GM23338 (cell line): ENCODE measurements at regions not wholly inside any gene's neighbourhood (a gene's known extent, or its start where the extent isn't known, plus 50 kb on each side); places are given as distances from the start of the nearest gene placed in this dataset.

Source experiments
- ATAC-seq: fragments of 200-7000 bp; cut with Tn5 transposase; 3 replicates; pipeline ENCODE4 v1.9.1; 2020
- DNase-seq: peaks from one replicate; pipeline ENCODE4 v3.0.0-alpha.2; 2015; ENCODE audit warnings: low spot score
- H2AFZ ChIP-seq: fragments of 200-600 bp; sonication (generic); 2 replicates; pipeline ENCODE4 v1.8.0; 2016; ENCODE audit warnings: antibody characterized with exemption, mild to moderate bottlenecking, moderate library complexity
- H3F3A ChIP-seq: fragments of 200-600 bp; sonication (generic); replicated peaks from 2 replicates; pipeline ENCODE4 v1.8.0; 2017; ENCODE audit warnings: antibody characterized with exemption, mixed run types, low read depth
- H3K27ac ChIP-seq: fragments of 200-600 bp; sonication (generic); 2 replicates; pipeline ENCODE4 v1.6.1; 2016; ENCODE audit warnings: low read depth
- H3K27me3 ChIP-seq: fragments of 200-600 bp; sonication (generic); 2 replicates; pipeline ENCODE4 v1.8.0; 2016; ENCODE audit warnings: mild to moderate bottlenecking, mixed run types, moderate library complexity; ENCODE audit not compliant: insufficient read depth
- H3K36me3 ChIP-seq: fragments of 200-600 bp; sonication (generic); 2 replicates; pipeline ENCODE4 v1.8.0; 2016; ENCODE audit warnings: mild to moderate bottlenecking; ENCODE audit not compliant: insufficient read depth
- H3K4me1 ChIP-seq: fragments of 200-600 bp; sonication (generic); 2 replicates; pipeline ENCODE4 v1.8.0; 2016; ENCODE audit warnings: mild to moderate bottlenecking, moderate library complexity; ENCODE audit not compliant: insufficient read depth
- H3K4me2 ChIP-seq: fragments of 200-600 bp; sonication (generic); 2 replicates; pipeline ENCODE4 v1.7.1; 2017; ENCODE audit warnings: mixed run types
- H3K4me3 ChIP-seq: fragments of 200-600 bp; sonication (generic); 2 replicates; pipeline ENCODE4 v1.6.1; 2016; ENCODE audit warnings: mixed run types
- H3K79me2 ChIP-seq: fragments of 200-600 bp; sonication (generic); replicated peaks from 2 replicates; pipeline ENCODE4 v1.8.0; 2017; ENCODE audit warnings: mild to moderate bottlenecking; ENCODE audit not compliant: insufficient read depth
- H3K9me2 ChIP-seq: fragments of 200-600 bp; sonication (generic); 2 replicates; pipeline ENCODE4 v1.8.0; 2017; ENCODE audit not compliant: insufficient read depth
- H4K20me1 ChIP-seq: fragments of 200-600 bp; sonication (generic); replicated peaks from 2 replicates; pipeline ENCODE4 v1.8.0; 2017; ENCODE audit warnings: mild to moderate bottlenecking; ENCODE audit not compliant: insufficient read depth
- H3K27ac Mint-ChIP-seq: 2 replicates; pipeline ENCODE4 v1.8.0; 2020; ENCODE audit warnings: inconsistent platforms, mild to moderate bottlenecking, moderate library complexity, mixed read lengths
- H3K27me3 Mint-ChIP-seq: 3 replicates; pipeline ENCODE4 v1.8.0; 2022; ENCODE audit warnings: low read depth, mild to moderate bottlenecking, moderate library complexity, mixed read lengths, inconsistent platforms; ENCODE audit not compliant: insufficient read depth, poor library complexity
- H3K36me3 Mint-ChIP-seq: 3 replicates; pipeline ENCODE4 v1.8.0; 2021; ENCODE audit warnings: low read depth, mild to moderate bottlenecking, inconsistent platforms, moderate library complexity, mixed read lengths
- H3K4me1 Mint-ChIP-seq: 3 replicates; pipeline ENCODE4 v1.8.0; 2020; ENCODE audit warnings: mild to moderate bottlenecking, inconsistent platforms, mixed read lengths
- H3K4me3 Mint-ChIP-seq: 3 replicates; pipeline ENCODE4 v1.8.0; 2021; ENCODE audit warnings: moderate library complexity, mild to moderate bottlenecking, inconsistent platforms, mixed read lengths
- H3K9me3 Mint-ChIP-seq: 3 replicates; pipeline ENCODE4 v1.8.0; 2020; ENCODE audit warnings: moderate library complexity, mild to moderate bottlenecking, inconsistent platforms, mixed read lengths
- CREB1 ChIP-seq: fragments of 250-450 bp; sonication (Bioruptor Pico); IDR thresholded peaks from 2 replicates; pipeline ENCODE4 v1.5.0; 2020; ENCODE audit warnings: low read depth, mild to moderate bottlenecking, moderate library complexity
- CTCF ChIP-seq, 2 experiments: fragments of 200-600 bp in 1 of 2; sonication (generic) in 1 of 2; conservative IDR thresholded peaks; 2 replicates each; pipeline versions ENCODE4 v1.5.1 to v1.6.1; 2016 to 2017; ENCODE audit warnings: antibody characterized with exemption in 2 of 2, low read depth in 2 of 2, mild to moderate bottlenecking in 2 of 2, moderate library complexity in 1 of 2
- ETS1 ChIP-seq: IDR thresholded peaks from 2 replicates; pipeline ENCODE4 v1.6.1; 2016; ENCODE audit warnings: antibody characterized with exemption
- EZH2 ChIP-seq: fragments of 200-600 bp; sonication (generic); IDR thresholded peaks from one replicate; pipeline ENCODE4 v1.8.0; 2017; ENCODE audit warnings: antibody characterized with exemption, mild to moderate bottlenecking, low read depth; ENCODE audit not compliant: unreplicated experiment
- EZH2phosphoT487 ChIP-seq: fragments of 200-600 bp; sonication (generic); IDR thresholded peaks from one replicate; pipeline ENCODE4 v1.8.1; 2018; ENCODE audit warnings: antibody characterized with exemption; ENCODE audit not compliant: unreplicated experiment
- JUNB ChIP-seq: IDR thresholded peaks from one replicate; pipeline ENCODE4 v1.6.1; 2016; ENCODE audit warnings: antibody characterized with exemption; ENCODE audit not compliant: unreplicated experiment
- POLR2AphosphoS5 ChIP-seq: IDR thresholded peaks from 2 replicates; pipeline ENCODE4 v1.6.1; 2016; ENCODE audit warnings: antibody characterized with exemption, low read depth
- STAT1 ChIP-seq: IDR thresholded peaks from one replicate; pipeline ENCODE4 v1.6.1; 2016; ENCODE audit warnings: antibody characterized with exemption; ENCODE audit not compliant: unreplicated experiment
- ZNF114 ChIP-seq: fragments of 250-450 bp; sonication (Bioruptor Pico); IDR thresholded peaks from 2 replicates; pipeline ENCODE4 v1.5.0; 2020; ENCODE audit warnings: mild to moderate bottlenecking, moderate library complexity
- ZNF462 ChIP-seq: fragments of 250-450 bp; sonication (Bioruptor Pico); IDR thresholded peaks from 2 replicates; pipeline ENCODE4 v1.5.0; 2020; ENCODE audit warnings: mild to moderate bottlenecking, moderate library complexity
- TF ChIP-seq, protein P1 (sequence below): IDR thresholded peaks from one replicate; pipeline ENCODE4 v1.6.1; 2018; ENCODE audit warnings: antibody characterized with exemption; ENCODE audit not compliant: unreplicated experiment

- TF ChIP-seq EZH2phosphoT487 (no peak), ZNF114 (CRISPR knock-in tag) (no peak), ETS1 (no peak), CREB1 (CRISPR knock-in tag) (no peak), POLR2AphosphoS5 (no peak), EZH2 (no peak)
Measured at GRCh38 chr12:131349397-131350127, 361.3 kb upstream of the SFSWAP start (continued).

DNA sequence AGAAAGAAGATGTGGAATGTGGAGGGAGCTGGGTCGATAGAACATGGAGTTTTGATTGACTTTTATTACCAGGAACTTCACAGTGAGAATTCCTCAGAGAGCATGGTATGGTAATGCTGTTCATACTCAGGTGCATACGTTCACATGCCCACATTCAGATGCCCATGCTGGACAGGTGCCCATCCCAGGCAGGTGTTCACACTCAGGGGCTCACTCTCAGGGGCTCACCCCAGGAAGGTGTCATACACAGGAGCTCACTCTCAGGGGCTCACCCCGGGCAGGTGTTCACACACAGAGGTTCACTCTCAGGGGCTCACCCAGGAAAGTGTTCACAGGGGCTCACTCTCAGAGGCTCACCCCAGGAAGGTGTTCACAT lies 360.0 kb upstream of the SFSWAP start:
- H3K27ac ChIP-seq, result no peak overlapping the region
- H3K4me3 ChIP-seq, result no peak overlapping the region
- ATAC-seq (no peak), DNase-seq (no peak)
- H3K4me1 ChIP-seq, result peaks cover 22% of the 10 kb centered on the region; the same call in 1 of the 2 replicates
- no peaks in the 10 kb centered on the region for H3K79me2 ChIP-seq
- Mint-ChIP-seq H3K36me3 (no peaks in the 10 kb centered on the region; the same call in 2 of the 3 replicates), H3K4me3 (no peak overlapping the region), H3K27ac (no peak overlapping the region), H3K4me1 (peaks cover 32% of the 10 kb centered on the region), H3K9me3 (no peaks in the 10 kb centered on the region; the same call in 2 of the 3 replicates), H3K27me3 (peaks cover 10% of the 10 kb centered on the region)
- no peaks in the 10 kb centered on the region for H3K9me2 ChIP-seq
- peaks cover 6% of the 10 kb centered on the region for H3F3A ChIP-seq
- H3K4me2 ChIP-seq, result no peak overlapping the region
- H2AFZ ChIP-seq, result no peak overlapping the region
- H3K36me3 ChIP-seq, result no peaks in the 10 kb centered on the region
- H3K27me3 ChIP-seq, result no peaks in the 10 kb centered on the region
- no peaks in the 10 kb centered on the region for H4K20me1 ChIP-seq
- TF ChIP-seq POLR2AphosphoS5, result no peak
- no peak for TF ChIP-seq CTCF (conservative IDR thresholded peaks at IDR 0.05; ENCODE audit: low read depth in 2 of 2)
- no peak for TF ChIP-seq ETS1
- TF ChIP-seq, protein P1, sequence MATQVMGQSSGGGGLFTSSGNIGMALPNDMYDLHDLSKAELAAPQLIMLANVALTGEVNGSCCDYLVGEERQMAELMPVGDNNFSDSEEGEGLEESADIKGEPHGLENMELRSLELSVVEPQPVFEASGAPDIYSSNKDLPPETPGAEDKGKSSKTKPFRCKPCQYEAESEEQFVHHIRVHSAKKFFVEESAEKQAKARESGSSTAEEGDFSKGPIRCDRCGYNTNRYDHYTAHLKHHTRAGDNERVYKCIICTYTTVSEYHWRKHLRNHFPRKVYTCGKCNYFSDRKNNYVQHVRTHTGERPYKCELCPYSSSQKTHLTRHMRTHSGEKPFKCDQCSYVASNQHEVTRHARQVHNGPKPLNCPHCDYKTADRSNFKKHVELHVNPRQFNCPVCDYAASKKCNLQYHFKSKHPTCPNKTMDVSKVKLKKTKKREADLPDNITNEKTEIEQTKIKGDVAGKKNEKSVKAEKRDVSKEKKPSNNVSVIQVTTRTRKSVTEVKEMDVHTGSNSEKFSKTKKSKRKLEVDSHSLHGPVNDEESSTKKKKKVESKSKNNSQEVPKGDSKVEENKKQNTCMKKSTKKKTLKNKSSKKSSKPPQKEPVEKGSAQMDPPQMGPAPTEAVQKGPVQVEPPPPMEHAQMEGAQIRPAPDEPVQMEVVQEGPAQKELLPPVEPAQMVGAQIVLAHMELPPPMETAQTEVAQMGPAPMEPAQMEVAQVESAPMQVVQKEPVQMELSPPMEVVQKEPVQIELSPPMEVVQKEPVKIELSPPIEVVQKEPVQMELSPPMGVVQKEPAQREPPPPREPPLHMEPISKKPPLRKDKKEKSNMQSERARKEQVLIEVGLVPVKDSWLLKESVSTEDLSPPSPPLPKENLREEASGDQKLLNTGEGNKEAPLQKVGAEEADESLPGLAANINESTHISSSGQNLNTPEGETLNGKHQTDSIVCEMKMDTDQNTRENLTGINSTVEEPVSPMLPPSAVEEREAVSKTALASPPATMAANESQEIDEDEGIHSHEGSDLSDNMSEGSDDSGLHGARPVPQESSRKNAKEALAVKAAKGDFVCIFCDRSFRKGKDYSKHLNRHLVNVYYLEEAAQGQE, result no peak
- TF ChIP-seq STAT1, result no peak
- no peak for TF ChIP-seq ZNF462
- no peak for TF ChIP-seq JUNB
